SK-N-SH (cell line): ENCODE measurements at regions not wholly inside any gene's neighbourhood (a gene's known extent, or its start where the extent isn't known, plus 50 kb on each side); places are given as distances from the start of the nearest gene placed in this dataset.

Experiments used
- CTCF ChIA-PET: fragments of 300-600, 350-600 bp; formaldehyde crosslinking; extraction: SDS; loops from one replicate; lab custom pipeline; 2021; lab: Yijun Ruan, JAX
- POLR2A ChIA-PET: fragments of 350-600 bp; sonication (Branson Sonifier 250); formaldehyde crosslinking; extraction: SDS; loops from one replicate; lab custom pipeline; 2020; ENCODE audit warnings: antibody characterized with exemption, inconsistent platforms; lab: Yijun Ruan, JAX
- DNase-seq: peaks from one replicate; pipeline ENCODE4 v3.0.0; 2012
- H2AFZ ChIP-seq: fragments of 200-600 bp; sonication (generic); 2 replicates; pipeline ENCODE4 v1.8.1; 2016; ENCODE audit warnings: antibody characterized with exemption, mild to moderate bottlenecking, low read depth
- H3F3A ChIP-seq: fragments of 200-600 bp; sonication (generic); replicated peaks from 2 replicates; pipeline ENCODE3; 2016; ENCODE audit warnings: antibody characterized with exemption, mild to moderate bottlenecking; ENCODE audit not compliant: insufficient read depth
- H3K27ac ChIP-seq, 2 experiments: fragments of 200-500 bp in 1 of 2; fragments of 200-600 bp in 1 of 2; sonication (Bioruptor generic) in 1 of 2; sonication (generic), shearing (Covaris generic) in 1 of 2; 2 replicates each; pipeline versions ENCODE4 v1.5.1 to v1.6.1; 2014 to 2016; ENCODE audit warnings: low read depth in 2 of 2, inconsistent platforms in 1 of 2, low read length in 1 of 2, mild to moderate bottlenecking in 1 of 2, mixed read lengths in 1 of 2
- H3K27me3 ChIP-seq: fragments of 200-600 bp; sonication (generic), shearing (Covaris generic); 2 replicates; pipeline ENCODE4 v1.6.1; 2016; ENCODE audit warnings: mixed run types; ENCODE audit not compliant: insufficient read depth
- H3K36me3 ChIP-seq, 2 experiments: fragments of 200-500 bp in 1 of 2; fragments of 200-600 bp in 1 of 2; sonication (Bioruptor generic) in 1 of 2; sonication (generic) in 1 of 2; replicated peaks in 1 of 2; 2 replicates each; pipeline versions ENCODE3 to v1.5.1; 2014 to 2016; ENCODE audit warnings: low read length in 1 of 2, mild to moderate bottlenecking in 1 of 2; ENCODE audit not compliant: insufficient read depth in 2 of 2, control insufficient read depth in 1 of 2
- H3K4me1 ChIP-seq, 2 experiments: fragments of 200-500 bp in 1 of 2; fragments of 200-600 bp in 1 of 2; sonication (Bioruptor generic) in 1 of 2; sonication (generic), shearing (Covaris generic) in 1 of 2; 2 replicates each; pipeline versions ENCODE4 v1.5.1 to v1.6.1; 2014 to 2016; ENCODE audit warnings: low read depth in 1 of 2, low read length in 1 of 2, mixed run types in 1 of 2; ENCODE audit not compliant: insufficient read depth in 2 of 2, control insufficient read depth in 1 of 2
- H3K4me2 ChIP-seq: fragments of 200-600 bp; sonication (generic), shearing (Covaris generic); 2 replicates; pipeline ENCODE4 v1.6.1; 2017; ENCODE audit warnings: mixed run types
- H3K4me3 ChIP-seq, 2 experiments: fragments of 200-500 bp in 1 of 2; fragments of 200-600 bp in 1 of 2; sonication (Bioruptor generic) in 1 of 2; sonication (generic), shearing (Covaris generic) in 1 of 2; 2 replicates each; pipeline versions ENCODE4 v1.5.1 to v1.8.1; 2014 to 2016; ENCODE audit warnings: low read depth in 2 of 2, inconsistent platforms in 1 of 2, low read length in 1 of 2, mild to moderate bottlenecking in 1 of 2, mixed read lengths in 1 of 2, moderate library complexity in 1 of 2
- H3K79me2 ChIP-seq: fragments of 200-600 bp; sonication (generic); 2 replicates; pipeline ENCODE4 v1.8.1; 2017; ENCODE audit warnings: mild to moderate bottlenecking; ENCODE audit not compliant: insufficient read depth
- H3K9ac ChIP-seq: fragments of 200-600 bp; sonication (generic); 2 replicates; pipeline ENCODE4 v1.6.1; 2017; ENCODE audit warnings: mixed run types
- H3K9me2 ChIP-seq: fragments of 200-600 bp; sonication (generic); 2 replicates; pipeline ENCODE4 v1.6.1; 2017; ENCODE audit warnings: mixed run types
- H3K9me3 ChIP-seq: fragments of 200-600 bp; sonication (generic); 2 replicates; pipeline ENCODE4 v1.6.1; 2017; ENCODE audit warnings: mixed run types, mild to moderate bottlenecking, moderate library complexity
- H4K20me1 ChIP-seq: fragments of 200-600 bp; sonication (generic); 2 replicates; pipeline ENCODE4 v1.6.1; 2017; ENCODE audit warnings: mild to moderate bottlenecking, mixed run types; ENCODE audit not compliant: insufficient read depth
- CHD2 ChIP-seq: fragments of 150-350 bp; IDR thresholded peaks from 2 replicates; pipeline ENCODE4 v1.6.1; 2018; ENCODE audit warnings: low read length; ENCODE audit not compliant: partially characterized antibody
- ELF1 ChIP-seq: IDR thresholded peaks from 2 replicates; pipeline ENCODE4 v1.4.0; 2012
- EP300 ChIP-seq, 2 experiments: IDR thresholded peaks; 2 replicates each; pipeline versions ENCODE4 v1.4.0 to v1.6.1; 2012; ENCODE audit warnings: borderline replicate concordance in 1 of 2, low read depth in 1 of 2, low read length in 1 of 2
- FOSL2 ChIP-seq: IDR thresholded peaks from 2 replicates; pipeline ENCODE4 v1.4.0; 2012; ENCODE audit warnings: low read depth, mild to moderate bottlenecking, moderate library complexity, borderline replicate concordance
- FOXJ3 ChIP-seq: sonication (generic); formaldehyde crosslinking; IDR thresholded peaks from 2 replicates; pipeline ENCODE4 v1.5.1; 2020; ENCODE audit warnings: mild to moderate bottlenecking, missing genetic modification reagents
- GABPA ChIP-seq: IDR thresholded peaks from 2 replicates; pipeline ENCODE4 v1.4.0; 2012; ENCODE audit warnings: low read depth, mild to moderate bottlenecking
- JUND ChIP-seq: IDR thresholded peaks from 2 replicates; pipeline ENCODE4 v1.4.0; 2012
- MAX ChIP-seq: IDR thresholded peaks from 2 replicates; pipeline ENCODE4 v1.4.0; 2012; ENCODE audit warnings: low read depth
- MXI1 ChIP-seq: IDR thresholded peaks from 2 replicates; pipeline ENCODE4 v1.6.1; 2012; ENCODE audit warnings: mild to moderate bottlenecking, low read depth, low read length, improper control_type of control experiment
- PBX3 ChIP-seq: IDR thresholded peaks from 2 replicates; pipeline ENCODE4; 2012
- POLR2AphosphoS5 ChIP-seq: IDR thresholded peaks from 2 replicates; pipeline ENCODE4 v1.6.1; 2012; ENCODE audit warnings: low read depth, low read length
- RAD21 ChIP-seq: IDR thresholded peaks from 2 replicates; pipeline ENCODE4 v1.6.1; 2012; ENCODE audit warnings: mild to moderate bottlenecking, low read length
- REST ChIP-seq: IDR thresholded peaks from 2 replicates; pipeline ENCODE4 v1.6.1; 2012; ENCODE audit warnings: mild to moderate bottlenecking, low read depth, low read length, moderate library complexity
- RFX5 ChIP-seq: IDR thresholded peaks from 2 replicates; pipeline ENCODE4 v1.6.1; 2012; ENCODE audit warnings: mild to moderate bottlenecking, improper control_type of control experiment, low read length
- RXRA ChIP-seq: IDR thresholded peaks from 2 replicates; pipeline ENCODE4 v1.4.0; 2012; ENCODE audit warnings: low read depth, mild to moderate bottlenecking, borderline replicate concordance
- TAF1 ChIP-seq: IDR thresholded peaks from 2 replicates; pipeline ENCODE4 v1.6.1; 2012; ENCODE audit warnings: low read depth, mild to moderate bottlenecking, low read length, moderate library complexity, borderline replicate concordance
- TEAD4 ChIP-seq: IDR thresholded peaks from 2 replicates; pipeline ENCODE4 v1.4.0; 2012; ENCODE audit warnings: mild to moderate bottlenecking, borderline replicate concordance; ENCODE audit not compliant: insufficient read depth
- USF1 ChIP-seq: IDR thresholded peaks from 2 replicates; pipeline ENCODE4 v1.4.0; 2012; ENCODE audit warnings: low read depth, borderline replicate concordance
- USF2 ChIP-seq: fragments of 150-350 bp; IDR thresholded peaks from 2 replicates; pipeline ENCODE4 v1.6.1; 2017; ENCODE audit warnings: antibody characterized with exemption, low read length, low read depth, borderline replicate concordance
- ZBTB33 ChIP-seq: IDR thresholded peaks from 2 replicates; pipeline ENCODE4 v1.4.0; 2012; ENCODE audit warnings: low read depth, borderline replicate concordance
- WGBS: methylation state at CpG from one replicate; pipeline ENCODE4 v1.1.6; 2017; ENCODE audit warnings: low lambda C conversion rate; 5-methylcytosine and 5-hydroxymethylcytosine counted together

GRCh38 chr4:8748236-8748575 is 123.4 kb downstream of the HMX1 start:
- no peaks in the 10 kb centered on the region for H4K20me1 ChIP-seq
- DNase-seq: no peak
- H3K9me2 ChIP-seq: no peaks in the 10 kb centered on the region
- TF ChIP-seq PBX3: no peak
- TF ChIP-seq GABPA: no peak
- TF ChIP-seq MXI1: no peak
- TF ChIP-seq TAF1: no peak
- no peak for TF ChIP-seq RXRA
- TF ChIP-seq USF2: no peak
- TF ChIP-seq MAX: no peak
- TF ChIP-seq CHD2: no peak
- TF ChIP-seq POLR2AphosphoS5: no peak
- TF ChIP-seq USF1: no peak
- no peak for TF ChIP-seq FOXJ3 (CRISPR knock-in tag)
- no peak for TF ChIP-seq ZBTB33
- no peak for TF ChIP-seq FOSL2
- TF ChIP-seq JUND: no peak
- TF ChIP-seq RFX5: no peak
- TF ChIP-seq RAD21: no peak
- no peak for TF ChIP-seq ELF1
- TF ChIP-seq EP300 (IDR thresholded peaks at IDR 0.05; ENCODE audit: borderline replicate concordance in 1 of 2, low read depth in 1 of 2, low read length in 1 of 2): no peak
- no peak for TF ChIP-seq TEAD4
- no peak for TF ChIP-seq REST
- TF ChIP-seq, all 33 proteins: peak for 0
- Histone ChIP-seq H3K27ac (no peak overlapping the region), H3K9me3 (no peaks in the 10 kb centered on the region), H3F3A (no peaks in the 10 kb centered on the region), H3K4me2 (no peak overlapping the region), H3K9ac (no peak overlapping the region), H3K27me3 (no peaks in the 10 kb centered on the region), H3K4me1 (peaks cover 0 to 4% of the 10 kb centered on the region in 2 experiments; a peak in 1 of 4 replicates), H2AFZ (no peak overlapping the region), H3K79me2 (no peaks in the 10 kb centered on the region), H3K36me3 (no peaks in the 10 kb centered on the region), H3K4me3 (no peak overlapping the region)
- ChIA-PET POLR2A (no interaction called here), CTCF (no interaction called here)
- WGBS: 41% methylated on average over 3 of the region's 9 CpGs
